DND-41 (cell line): ENCODE measurements at regions not wholly inside any gene's neighbourhood (a gene's known extent, or its start where the extent isn't known, plus 50 kb on each side); places are given as distances from the start of the nearest gene placed in this dataset.

Experiments
- ATAC-seq: fragments of 200-7000 bp; cut with Tn5 transposase; 3 replicates; pipeline ENCODE4 v1.9.1; 2021; ENCODE audit warnings: low read depth; ENCODE audit not compliant: insufficient read depth
- DNase-seq: peaks from one replicate; pipeline ENCODE4 v3.0.0-alpha.2; 2020
- H2AFZ ChIP-seq: 2 replicates; pipeline ENCODE4 v1.6.0; 2012; ENCODE audit warnings: low read depth, low read length
- H3K27ac ChIP-seq: 2 replicates; pipeline ENCODE4 v1.5.1; 2012; ENCODE audit warnings: low read length, inconsistent platforms
- H3K27me3 ChIP-seq: fragments of 200-600 bp; sonication (generic); 2 replicates; pipeline ENCODE4 v1.6.0; 2012; ENCODE audit warnings: low read length, mild to moderate bottlenecking, inconsistent platforms; ENCODE audit not compliant: insufficient read depth, poor library complexity
- H3K36me3 ChIP-seq: 2 replicates; pipeline ENCODE4 v1.5.1; 2012; ENCODE audit warnings: low read length, inconsistent platforms; ENCODE audit not compliant: insufficient read depth
- H3K4me1 ChIP-seq: 2 replicates; pipeline ENCODE4 v1.5.1; 2012; ENCODE audit warnings: mild to moderate bottlenecking, low read length; ENCODE audit not compliant: insufficient read depth
- H3K4me2 ChIP-seq: 2 replicates; pipeline ENCODE4 v1.6.0; 2012; ENCODE audit warnings: mild to moderate bottlenecking, moderate library complexity, low read length, inconsistent platforms; ENCODE audit not compliant: insufficient read depth
- H3K4me3 ChIP-seq, 2 experiments: fragments of 200-600 bp in 1 of 2; shearing (Covaris generic) in 1 of 2; 2 replicates each; pipeline ENCODE4 v1.5.1; 2012 to 2016; ENCODE audit warnings: inconsistent platforms in 2 of 2, low read length in 2 of 2, mild to moderate bottlenecking in 2 of 2, low read depth in 1 of 2, moderate library complexity in 1 of 2
- H3K79me2 ChIP-seq: 2 replicates; pipeline ENCODE4 v1.6.0; 2012; ENCODE audit warnings: low read length, inconsistent platforms; ENCODE audit not compliant: insufficient read depth
- H3K9ac ChIP-seq: 2 replicates; pipeline ENCODE4 v1.6.0; 2012; ENCODE audit warnings: low read depth, mild to moderate bottlenecking, inconsistent platforms, low read length, moderate library complexity
- H3K9me3 ChIP-seq: 2 replicates; pipeline ENCODE4 v1.5.1; 2012; ENCODE audit warnings: low read length, moderate library complexity, mild to moderate bottlenecking, inconsistent platforms; ENCODE audit not compliant: insufficient read depth, severe bottlenecking
- H4K20me1 ChIP-seq: 2 replicates; pipeline ENCODE4 v1.6.0; 2012; ENCODE audit warnings: low read length; ENCODE audit not compliant: insufficient read depth
- CTCF ChIP-seq: IDR thresholded peaks from 2 replicates; pipeline ENCODE4 v1.5.1; 2012; ENCODE audit warnings: borderline replicate concordance, low read length, moderate library complexity, mild to moderate bottlenecking; ENCODE audit not compliant: poor library complexity, severe bottlenecking; ENCODE audit errors: extremely low read depth
- EZH2 ChIP-seq: IDR thresholded peaks from 3 replicates; pipeline ENCODE4 v1.6.1; 2012; ENCODE audit warnings: borderline replicate concordance, low read depth, mild to moderate bottlenecking, moderate library complexity, low read length, inconsistent platforms; ENCODE audit not compliant: severe bottlenecking

GRCh38 chrX:26871967-26872366, 591.2 kb downstream of the PPP4R3C start:
- TF ChIP-seq CTCF: no peak
- TF ChIP-seq EZH2: no peak
- no peaks in the 10 kb centered on the region for H3K4me1 ChIP-seq
- no peak overlapping the region for H2AFZ ChIP-seq
- DNase-seq (no peak), ATAC-seq (no peak)
- H3K36me3 ChIP-seq: no peaks in the 10 kb centered on the region
- no peak overlapping the region for H3K4me2 ChIP-seq
- H3K27ac ChIP-seq: no peak overlapping the region
- no peak overlapping the region for H3K9ac ChIP-seq
- H3K4me3 ChIP-seq: no peak overlapping the region
- no peaks in the 10 kb centered on the region for H3K27me3 ChIP-seq
- H3K79me2 ChIP-seq: no peaks in the 10 kb centered on the region
- no peaks in the 10 kb centered on the region for H3K9me3 ChIP-seq
- H4K20me1 ChIP-seq: no peaks in the 10 kb centered on the region

GRCh38 chrX:26851981-26852380, 611.2 kb downstream of the PPP4R3C start:
- TF ChIP-seq EZH2: no peak
- TF ChIP-seq CTCF: peak; percentile 16
- Histone ChIP-seq H3K9me3 (no peaks in the 10 kb centered on the region), H3K4me1 (no peaks in the 10 kb centered on the region), H3K9ac (no peak overlapping the region), H3K79me2 (no peaks in the 10 kb centered on the region), H2AFZ (no peak overlapping the region), H4K20me1 (no peaks in the 10 kb centered on the region), H3K27ac (no peak overlapping the region), H3K4me2 (no peak overlapping the region), H3K36me3 (no peaks in the 10 kb centered on the region), H3K4me3 (no peak overlapping the region), H3K27me3 (no peaks in the 10 kb centered on the region)
- DNase-seq: no peak
- no peak for ATAC-seq

GRCh38 chrX:26848511-26848910, 614.6 kb downstream of the PPP4R3C start:
- Histone ChIP-seq H3K4me2 (no peak overlapping the region), H3K79me2 (no peaks in the 10 kb centered on the region), H3K27ac (no peak overlapping the region), H3K9me3 (no peaks in the 10 kb centered on the region), H3K4me3 (no peak overlapping the region), H3K4me1 (no peaks in the 10 kb centered on the region), H2AFZ (no peak overlapping the region), H4K20me1 (no peaks in the 10 kb centered on the region), H3K36me3 (no peaks in the 10 kb centered on the region), H3K9ac (no peak overlapping the region), H3K27me3 (no peaks in the 10 kb centered on the region)
- TF ChIP-seq CTCF (no peak), EZH2 (no peak)
- no peak for ATAC-seq
- no peak for DNase-seq

- Histone ChIP-seq H3K4me1 (no peaks in the 10 kb centered on the region), H3K9ac (no peak overlapping the region), H3K27ac (no peak overlapping the region), H3K9me3 (no peaks in the 10 kb centered on the region), H2AFZ (no peak overlapping the region), H3K27me3 (no peaks in the 10 kb centered on the region), H3K79me2 (no peaks in the 10 kb centered on the region), H3K4me3 (no peak overlapping the region), H3K36me3 (no peaks in the 10 kb centered on the region), H3K4me2 (no peak overlapping the region), H4K20me1 (no peaks in the 10 kb centered on the region)
- DNase-seq: no peak
- no peak for TF ChIP-seq CTCF
- no peak for TF ChIP-seq EZH2
- no peak for ATAC-seq
These were observed 618.1 kb downstream of the PPP4R3C start for GRCh38 chrX:26845056-26845455.
